ENCODE measurements at regions not wholly inside any gene's neighbourhood (a gene's known extent, or its start where the extent isn't known, plus 50 kb on each side); places are given as distances from the start of the nearest gene placed in this dataset.
"Not testable (repeated sequence)": the region's sequence is repeated elsewhere in the genome, so short reads cannot be mapped to it uniquely, and the experiment has no call there.

- Histone ChIP-seq H3K27ac (ENCODE audit: low read depth in 1 of 2, low read length in 2 of 2) (no peak overlapping the region), H3K4me3 (ENCODE audit: low read length) (no peak overlapping the region), H3K27me3 (ENCODE audit: control insufficient read depth in 1 of 2, insufficient read depth in 2 of 2, low read length in 2 of 2) (no peaks in the 10 kb centered on the region), H3K9me3 (ENCODE audit: control insufficient read depth in 1 of 2, insufficient read depth in 1 of 2, low read length in 2 of 2) (peaks cover 7 to 11% of the 10 kb centered on the region in 2 experiments), H3K36me3 (ENCODE audit: insufficient read depth, low read length) (no peaks in the 10 kb centered on the region), H3K4me1 (ENCODE audit: insufficient read depth, low read length) (no peaks in the 10 kb centered on the region)
- POLR2A ChIA-PET, result no interaction called here
- H3K4me3 Mint-ChIP-seq, result no peak overlapping the region
- H3K27ac Mint-ChIP-seq, result no peak overlapping the region
- no peaks in the 10 kb centered on the region for H3K27me3 Mint-ChIP-seq
- DNase-seq (no peak), ATAC-seq (ENCODE audit: poor library complexity) (no peak)
- peaks cover 5% of the 10 kb centered on the region for H3K9me3 Mint-ChIP-seq
- H3K4me1 Mint-ChIP-seq (ENCODE audit: low read depth), result no peaks in the 10 kb centered on the region
- H3K36me3 Mint-ChIP-seq (ENCODE audit: low read depth), result no peaks in the 10 kb centered on the region
- intact Hi-C loops (cut with DNase I, micrococcal nuclease), result no loop called here
- CTCF ChIA-PET, result no interaction called here
- TF ChIP-seq, protein P1, sequence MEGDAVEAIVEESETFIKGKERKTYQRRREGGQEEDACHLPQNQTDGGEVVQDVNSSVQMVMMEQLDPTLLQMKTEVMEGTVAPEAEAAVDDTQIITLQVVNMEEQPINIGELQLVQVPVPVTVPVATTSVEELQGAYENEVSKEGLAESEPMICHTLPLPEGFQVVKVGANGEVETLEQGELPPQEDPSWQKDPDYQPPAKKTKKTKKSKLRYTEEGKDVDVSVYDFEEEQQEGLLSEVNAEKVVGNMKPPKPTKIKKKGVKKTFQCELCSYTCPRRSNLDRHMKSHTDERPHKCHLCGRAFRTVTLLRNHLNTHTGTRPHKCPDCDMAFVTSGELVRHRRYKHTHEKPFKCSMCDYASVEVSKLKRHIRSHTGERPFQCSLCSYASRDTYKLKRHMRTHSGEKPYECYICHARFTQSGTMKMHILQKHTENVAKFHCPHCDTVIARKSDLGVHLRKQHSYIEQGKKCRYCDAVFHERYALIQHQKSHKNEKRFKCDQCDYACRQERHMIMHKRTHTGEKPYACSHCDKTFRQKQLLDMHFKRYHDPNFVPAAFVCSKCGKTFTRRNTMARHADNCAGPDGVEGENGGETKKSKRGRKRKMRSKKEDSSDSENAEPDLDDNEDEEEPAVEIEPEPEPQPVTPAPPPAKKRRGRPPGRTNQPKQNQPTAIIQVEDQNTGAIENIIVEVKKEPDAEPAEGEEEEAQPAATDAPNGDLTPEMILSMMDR (IDR thresholded peaks at IDR 0.05), result no peak
Measured at GRCh38 chr4:34328939-34329338, 1915.4 kb downstream of the ARAP2 start.

GRCh38 chr4:34335156-34335555, 1909.2 kb downstream of the ARAP2 start:
- DNase-seq; H3K36me3 ChIP-seq (ENCODE audit: insufficient read depth, low read length); CTCF ChIA-PET; ATAC-seq (ENCODE audit: poor library complexity); H3K4me1 Mint-ChIP-seq (ENCODE audit: low read depth); intact Hi-C loops (cut with DNase I, micrococcal nuclease); POLR2A ChIA-PET; H3K27ac Mint-ChIP-seq; H3K27me3 Mint-ChIP-seq; H3K4me3 Mint-ChIP-seq; H3K27me3 ChIP-seq (ENCODE audit: control insufficient read depth in 1 of 2, insufficient read depth in 2 of 2, low read length in 2 of 2); H3K4me3 ChIP-seq (ENCODE audit: low read length); H3K27ac ChIP-seq (ENCODE audit: low read depth in 1 of 2, low read length in 2 of 2); H3K36me3 Mint-ChIP-seq (ENCODE audit: low read depth); H3K4me1 ChIP-seq (ENCODE audit: insufficient read depth, low read length): not testable (repeated sequence)
- peaks cover 12% of the 10 kb centered on the region for H3K9me3 Mint-ChIP-seq
- peaks cover 0 to 18% of the 10 kb centered on the region in 2 experiments for H3K9me3 ChIP-seq (ENCODE audit: control insufficient read depth in 1 of 2, insufficient read depth in 1 of 2, low read length in 2 of 2)

DNA sequence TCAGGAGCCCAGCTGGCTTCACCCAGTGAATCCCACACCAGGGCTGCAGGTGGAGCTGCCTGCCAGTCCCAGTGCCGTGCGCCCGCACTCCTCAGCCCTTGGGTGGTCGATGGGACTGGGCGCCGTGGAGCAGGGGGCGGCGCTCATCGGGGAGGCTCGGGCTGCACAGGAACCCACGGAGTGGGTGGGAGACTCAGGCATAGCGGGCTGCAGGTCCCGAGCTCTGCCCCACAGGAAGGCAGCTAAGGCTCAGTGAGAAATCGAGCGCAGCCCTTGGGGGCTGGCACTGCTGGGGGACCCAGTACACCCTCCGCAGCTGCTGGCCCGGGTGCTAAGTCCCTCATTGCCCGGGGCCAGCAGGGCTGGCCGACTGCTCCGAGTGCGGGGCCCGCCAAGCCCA, 1908.8 kb downstream of the ARAP2 start:
- H3K9me3 Mint-ChIP-seq, result peaks cover 12% of the 10 kb centered on the region
- H3K36me3 ChIP-seq (ENCODE audit: insufficient read depth, low read length); H3K4me3 ChIP-seq (ENCODE audit: low read length); DNase-seq; H3K4me3 Mint-ChIP-seq; H3K27ac ChIP-seq (ENCODE audit: low read depth in 1 of 2, low read length in 2 of 2); intact Hi-C loops (cut with DNase I, micrococcal nuclease); H3K27ac Mint-ChIP-seq; ATAC-seq (ENCODE audit: poor library complexity); POLR2A ChIA-PET; H3K27me3 ChIP-seq (ENCODE audit: control insufficient read depth in 1 of 2, insufficient read depth in 2 of 2, low read length in 2 of 2); CTCF ChIA-PET; H3K4me1 ChIP-seq (ENCODE audit: insufficient read depth, low read length); H3K36me3 Mint-ChIP-seq (ENCODE audit: low read depth); H3K4me1 Mint-ChIP-seq (ENCODE audit: low read depth); H3K27me3 Mint-ChIP-seq: not testable (repeated sequence)
- H3K9me3 ChIP-seq (ENCODE audit: control insufficient read depth in 1 of 2, insufficient read depth in 1 of 2, low read length in 2 of 2), result peaks cover 0 to 18% of the 10 kb centered on the region in 2 experiments

GRCh38 chr4:34362654-34363053, 1881.7 kb downstream of the ARAP2 start:
- Mint-ChIP-seq H3K27me3 (no peaks in the 10 kb centered on the region), H3K27ac (no peak overlapping the region), H3K4me3 (no peak overlapping the region), H3K36me3 (ENCODE audit: low read depth) (no peaks in the 10 kb centered on the region), H3K9me3 (peaks cover 11% of the 10 kb centered on the region), H3K4me1 (ENCODE audit: low read depth) (no peaks in the 10 kb centered on the region)
- no peak overlapping the region for H3K4me3 ChIP-seq (ENCODE audit: low read length)
- no peak for DNase-seq
- no peaks in the 10 kb centered on the region for H3K27me3 ChIP-seq (ENCODE audit: control insufficient read depth in 1 of 2, insufficient read depth in 2 of 2, low read length in 2 of 2)
- no peak overlapping the region for H3K27ac ChIP-seq (ENCODE audit: low read depth in 1 of 2, low read length in 2 of 2)
- CTCF ChIA-PET, result no interaction called here
- peaks cover 0 to 10% of the 10 kb centered on the region in 2 experiments for H3K9me3 ChIP-seq (ENCODE audit: control insufficient read depth in 1 of 2, insufficient read depth in 1 of 2, low read length in 2 of 2)
- H3K36me3 ChIP-seq (ENCODE audit: insufficient read depth, low read length), result no peaks in the 10 kb centered on the region
- POLR2A ChIA-PET, result no interaction called here
- intact Hi-C loops (cut with DNase I, micrococcal nuclease), result no loop called here
- H3K4me1 ChIP-seq (ENCODE audit: insufficient read depth, low read length), result no peaks in the 10 kb centered on the region
- TF ChIP-seq, protein P1 (IDR thresholded peaks at IDR 0.05), result no peak
- ATAC-seq (ENCODE audit: poor library complexity), result no peak
